K562 (cell line): ENCODE measurements at regions not wholly inside any gene's neighbourhood (a gene's known extent, or its start where the extent isn't known, plus 50 kb on each side); places are given as distances from the start of the nearest gene placed in this dataset.

Source experiments
- ATAC-seq: fragments of 200-7000 bp; cut with Tn5 transposase; 3 replicates; pipeline ENCODE4 v1.9.1; 2020; ENCODE audit warnings: moderate library complexity
- BruUV-seq: library from RNA; stranded (reverse); fragments of 400-500 nt; replicated peaks from 2 replicates; lab custom pipeline; 2021; lab: Mats Ljungman, UMichigan
- CTCF ChIA-PET: fragments of 300-600 bp; formaldehyde crosslinking; extraction: SDS; loops from one replicate; lab custom pipeline; 2021; ENCODE audit warnings: low intra/inter-chr PET ratio; lab: Yijun Ruan, JAX
- POLR2A ChIA-PET: fragments of 300-600, 350-650 bp; sonication (Branson Sonifier 250); formaldehyde crosslinking; extraction: SDS; loops from one replicate; lab custom pipeline; 2021; ENCODE audit warnings: antibody characterized with exemption, inconsistent platforms; lab: Yijun Ruan, JAX
- DNase-seq, 4 experiments: peaks; one replicate each; pipeline versions ENCODE4 v3.0.0 to v3.0.0-alpha.2; 2011 to 2018; ENCODE audit warnings: low spot score in 3 of 4, mixed read lengths in 3 of 4; ENCODE audit errors: extremely low read depth in 1 of 4
- FAIRE-seq: peaks from 2 replicates; lab custom pipeline; 2011; peaks lifted over from hg19 to GRCh38; lab: Jason Lieb, UNC
- H2AFZ ChIP-seq: 2 replicates; pipeline ENCODE4 v1.6.0; 2011; ENCODE audit warnings: low read depth, low read length, control low read depth, inconsistent platforms
- H3K27ac ChIP-seq: fragments of 200-600 bp; 3 replicates; pipeline ENCODE4 v1.8.0; 2011; ENCODE audit warnings: low read depth, mild to moderate bottlenecking, control low read depth, inconsistent platforms, low read length, moderate library complexity, mixed read lengths; ENCODE audit errors: extremely low read depth
- H3K27me3 ChIP-seq, 2 experiments: fragments of 300-600 bp in 1 of 2; 2 replicates in 1 of 2; 3 replicates in 1 of 2; pipeline versions ENCODE4 v1.6.0 to v1.8.0; 2011; ENCODE audit warnings: inconsistent platforms in 2 of 2, low read length in 2 of 2, mild to moderate bottlenecking in 1 of 2, mixed read lengths in 1 of 2, moderate library complexity in 1 of 2; ENCODE audit not compliant: control insufficient read depth in 2 of 2, insufficient read depth in 2 of 2
- H3K36me3 ChIP-seq: fragments of 300-600 bp; 3 replicates; pipeline ENCODE4 v1.8.0; 2011; ENCODE audit warnings: mild to moderate bottlenecking, low read length, inconsistent platforms; ENCODE audit not compliant: control insufficient read depth, insufficient read depth
- H3K4me1 ChIP-seq, 2 experiments: fragments of 200-600 bp in 1 of 2; replicated peaks in 1 of 2; 2 replicates in 1 of 2; 3 replicates in 1 of 2; pipeline versions ENCODE4 v1.5.1 to v1.8.0; 2011; ENCODE audit warnings: inconsistent platforms in 2 of 2, low read length in 2 of 2, mild to moderate bottlenecking in 1 of 2, mixed read lengths in 1 of 2, moderate library complexity in 1 of 2; ENCODE audit not compliant: control insufficient read depth in 2 of 2, insufficient read depth in 2 of 2
- H3K4me2 ChIP-seq: 2 replicates; pipeline ENCODE4 v1.6.1; 2011; ENCODE audit warnings: low read length, control low read depth, inconsistent platforms, mixed read lengths; ENCODE audit not compliant: insufficient read depth
- H3K4me3 ChIP-seq: fragments of 200-600 bp; sonication (generic), shearing (Covaris generic); 2 replicates; pipeline ENCODE4 v1.5.1; 2016; ENCODE audit warnings: control low read depth, inconsistent platforms
- H3K79me2 ChIP-seq: fragments of 200-600 bp; 3 replicates; pipeline ENCODE4 v1.8.0; 2011; ENCODE audit warnings: low read length, inconsistent platforms; ENCODE audit not compliant: control insufficient read depth, insufficient read depth
- H3K9ac ChIP-seq, 2 experiments: 2 replicates each; pipeline versions ENCODE4 v1.6.0 to v1.6.1; 2011; ENCODE audit warnings: low read depth in 2 of 2, low read length in 2 of 2, control low read depth in 1 of 2, inconsistent platforms in 1 of 2, mild to moderate bottlenecking in 1 of 2, mixed read lengths in 1 of 2; ENCODE audit not compliant: insufficient read depth in 1 of 2
- H3K9me1 ChIP-seq: one replicate; pipeline ENCODE4 v1.6.0; 2011; ENCODE audit warnings: inconsistent platforms, mild to moderate bottlenecking, low read length, moderate library complexity; ENCODE audit not compliant: control insufficient read depth, insufficient read depth
- H3K9me3 ChIP-seq: replicated peaks from 2 replicates; pipeline ENCODE4 v1.5.1; 2011; ENCODE audit warnings: low read depth, low read length, inconsistent platforms; ENCODE audit not compliant: control insufficient read depth, insufficient read depth
- H4K20me1 ChIP-seq: replicated peaks from 2 replicates; pipeline ENCODE4 v1.6.1; 2011; ENCODE audit warnings: low read length, inconsistent platforms, mixed read lengths; ENCODE audit not compliant: control insufficient read depth, insufficient read depth
- ARHGAP35 ChIP-seq: fragments of 450-650 bp; IDR thresholded peaks from 2 replicates; pipeline ENCODE4 v1.6.1; 2018; ENCODE audit not compliant: partially characterized antibody
- BRD4 ChIP-seq: fragments of 200-600 bp; sonication (generic); IDR thresholded peaks from 2 replicates; pipeline ENCODE4 v1.6.1; 2017; ENCODE audit warnings: inconsistent platforms
- DLX4 ChIP-seq: fragments of 250-450 bp; sonication (Bioruptor Pico); IDR thresholded peaks from 2 replicates; pipeline ENCODE4 v1.6.1; 2021; ENCODE audit warnings: mild to moderate bottlenecking
- FOXJ2 ChIP-seq: fragments of 200-800 bp; sonication (Bioruptor generic); IDR thresholded peaks from 2 replicates; pipeline ENCODE4 v1.6.1; 2016; ENCODE audit warnings: missing genetic modification characterization, missing compliant biosample characterization
- FOXJ3 ChIP-seq: sonication (generic); formaldehyde crosslinking; IDR thresholded peaks from 2 replicates; pipeline ENCODE4 v1.4.0; 2020; ENCODE audit warnings: mild to moderate bottlenecking, missing genetic modification reagents
- FOXO4 ChIP-seq: fragments of 450-650 bp; formaldehyde crosslinking; IDR thresholded peaks from 2 replicates; pipeline ENCODE4 v1.4.0; 2020; ENCODE audit warnings: mild to moderate bottlenecking, moderate library complexity
- HNRNPLL ChIP-seq: fragments of 200-400 bp; formaldehyde crosslinking; IDR thresholded peaks from 2 replicates; pipeline ENCODE4 v1.6.1; 2017; ENCODE audit warnings: low read length, low read depth, mild to moderate bottlenecking; ENCODE audit not compliant: poor library complexity, severe bottlenecking
- HOMEZ ChIP-seq: fragments of 250-450 bp; sonication (Bioruptor Pico); IDR thresholded peaks from 2 replicates; pipeline ENCODE4 v1.4.0; 2020; ENCODE audit warnings: mild to moderate bottlenecking, moderate library complexity
- HSF4 ChIP-seq: fragments of 250-450 bp; sonication (Bioruptor Pico); IDR thresholded peaks from 2 replicates; pipeline ENCODE4 v2.1.2; 2022; ENCODE audit warnings: mild to moderate bottlenecking, moderate library complexity, borderline replicate concordance
- NR2F6 ChIP-seq: fragments of 450-650 bp; formaldehyde crosslinking; IDR thresholded peaks from 2 replicates; pipeline ENCODE4 v1.4.0; 2020; ENCODE audit warnings: mild to moderate bottlenecking
- POLR2AphosphoS2 ChIP-seq: IDR thresholded peaks from 2 replicates; pipeline ENCODE4 v1.6.1; 2012; ENCODE audit warnings: low read length, improper control_type of control experiment
- SRSF7 ChIP-seq: fragments of 200-400 bp; formaldehyde crosslinking; optimal IDR thresholded peaks from 2 replicates; pipeline ENCODE3; 2017; ENCODE audit warnings: mild to moderate bottlenecking, low read depth, low read length
- VEZF1 ChIP-seq: fragments of 200-800 bp; sonication (Bioruptor generic); IDR thresholded peaks from 2 replicates; pipeline ENCODE4 v1.6.1; 2017; ENCODE audit warnings: missing genetic modification characterization, missing compliant biosample characterization
- ZKSCAN3 ChIP-seq: fragments of 250-450 bp; sonication (Bioruptor Pico); IDR thresholded peaks from 2 replicates; pipeline ENCODE4 v1.4.0; 2020
- ZNF124 ChIP-seq: sonication (generic); formaldehyde crosslinking; IDR thresholded peaks from 2 replicates; pipeline ENCODE4 v1.8.1; 2022; ENCODE audit warnings: missing genetic modification reagents
- ZNF165 ChIP-seq: fragments of 250-450 bp; sonication (Bioruptor Pico); IDR thresholded peaks from 2 replicates; pipeline ENCODE4 v1.4.0; 2020; ENCODE audit warnings: borderline replicate concordance
- ZNF695 ChIP-seq: fragments of 450-650 bp; formaldehyde crosslinking; IDR thresholded peaks from 2 replicates; pipeline ENCODE4 v1.4.0; 2020; ENCODE audit warnings: mild to moderate bottlenecking, moderate library complexity
- WGBS: fragments of 100-300 bp; shearing (Covaris generic); methylation state at CpG from one replicate; pipeline ENCODE4 v1.1.6; 2016; ENCODE audit warnings: low coverage, mixed read lengths; ENCODE audit not compliant: insufficient coverage; ENCODE audit errors: missing lambda C conversion rate; 5-methylcytosine and 5-hydroxymethylcytosine counted together
- in situ Hi-C: fragments of 300-500 bp; cut with MboI; formaldehyde crosslinking; loops from 4 replicates; pipeline ENCODE4 v1.15.0; 2018; ENCODE audit warnings: inconsistent platforms, mixed read lengths
- intact Hi-C: fragments of 100-400 bp; cut with micrococcal nuclease; formaldehyde crosslinking; loops from 2 replicates; pipeline ENCODE4 v1.14.2; 2022

- no peaks in the 10 kb centered on the region for H3K36me3 ChIP-seq
- H3K9ac ChIP-seq, result no peak overlapping the region
- 0 out of 2 replicates have a peak overlapping the region, but pooled peaks have one; percentile 13 for H2AFZ ChIP-seq
- H3K4me3 ChIP-seq, result no peak overlapping the region
- in situ Hi-C loops, result no loop called here
- H3K9me3 ChIP-seq, result no peaks in the 10 kb centered on the region
- WGBS, result 41% methylated on average over 3 of the region's 3 CpGs
- H3K4me1 ChIP-seq, result peaks cover 4 to 30% of the 10 kb centered on the region in 2 experiments; a peak in 3 of 5 replicates
- intact Hi-C loops, result loop anchor here (10.0 kb wide), 2 partner anchors 108 to 158 kb away; no protein-coding TSS in a partner anchor
- H3K9me1 ChIP-seq, result no peaks in the 10 kb centered on the region
- H4K20me1 ChIP-seq, result no peaks in the 10 kb centered on the region
- H3K4me2 ChIP-seq, result no peak overlapping the region
- CTCF ChIA-PET, result interaction anchor here (0.7 kb wide), 1 partner anchor 22 kb away, joined by 3 read pairs; no protein-coding TSS in a partner anchor
- FAIRE-seq (no peak), ATAC-seq (no peak), DNase-seq (no peak)
- H3K27me3 ChIP-seq, result no peaks in the 10 kb centered on the region
- H3K27ac ChIP-seq, result no peak overlapping the region
- H3K79me2 ChIP-seq, result no peaks in the 10 kb centered on the region
- BruUV-seq, result no TSS peak
- POLR2A ChIA-PET, result interaction anchor here (0.7 kb wide), 1 partner anchor 406 kb away, joined by 3 read pairs; no protein-coding TSS in a partner anchor
- no peak for TF ChIP-seq SRSF7
- TF ChIP-seq FOXJ3 (CRISPR knock-in tag), result no peak
- TF ChIP-seq POLR2AphosphoS2, result no peak
- no peak for TF ChIP-seq HOMEZ (CRISPR knock-in tag)
- TF ChIP-seq ARHGAP35, result no peak
- no peak for TF ChIP-seq ZNF695 (CRISPR knock-in tag)
- TF ChIP-seq DLX4 (CRISPR knock-in tag), result no peak
- TF ChIP-seq FOXO4 (CRISPR knock-in tag), result no peak
- TF ChIP-seq VEZF1 (CRISPR knock-in tag), result no peak
- no peak for TF ChIP-seq FOXJ2 (tag)
- no peak for TF ChIP-seq ZKSCAN3 (CRISPR knock-in tag)
- no peak for TF ChIP-seq HNRNPLL
- TF ChIP-seq BRD4, result no peak
- no peak for TF ChIP-seq NR2F6
- no peak for TF ChIP-seq HSF4 (CRISPR knock-in tag)
- TF ChIP-seq ZNF165 (CRISPR knock-in tag), result no peak
- no peak for TF ChIP-seq ZNF124
These were observed 86.5 kb downstream of the FAM76B start for GRCh38 chr11:95703049-95703448.
